GM10266 (cell line): ENCODE measurements at regions not wholly inside any gene's neighbourhood (a gene's known extent, or its start where the extent isn't known, plus 50 kb on each side); places are given as distances from the start of the nearest gene placed in this dataset.

ENCODE experiments used
- DNase-seq: peaks from one replicate; pipeline ENCODE4 v3.0.0; 2012; ENCODE audit errors: extremely low spot score
- TF ChIP-seq, protein P1 (sequence below): IDR thresholded peaks from 2 replicates; pipeline ENCODE4 v1.5.1; 2012; ENCODE audit warnings: mild to moderate bottlenecking, low read depth; ENCODE audit not compliant: control insufficient read depth, insufficient read depth; ENCODE audit errors: missing control alignments

DNA sequence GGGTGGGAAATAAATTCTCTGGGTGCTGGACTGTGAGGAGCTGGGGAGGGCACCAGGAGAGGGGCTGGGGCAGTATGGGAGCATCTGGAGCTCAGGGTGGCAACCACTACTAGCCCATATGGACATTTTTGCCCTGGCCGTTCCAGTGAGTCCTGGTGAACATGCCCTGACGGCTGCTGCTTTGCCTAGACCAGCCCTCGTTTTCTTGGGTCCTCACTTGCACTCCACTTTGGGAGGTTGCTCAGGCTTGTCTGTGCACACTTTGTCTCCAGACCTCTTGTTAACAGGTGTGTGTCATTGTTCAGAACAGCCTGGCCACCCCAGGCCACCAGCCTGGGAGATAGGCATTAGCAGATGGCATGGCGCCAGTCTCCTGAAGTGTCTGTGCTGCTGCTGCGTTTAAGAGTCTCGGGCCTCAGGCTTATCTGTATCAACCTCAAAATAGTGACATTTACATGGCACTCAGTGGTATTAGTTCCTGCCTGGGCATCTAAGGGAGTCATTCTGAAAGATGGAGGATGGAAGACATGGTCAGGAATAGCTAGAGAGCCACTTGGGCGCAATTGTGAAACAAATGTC lies 190.5 kb downstream of the PTPRU start:
- no peak for DNase-seq
- TF ChIP-seq, protein P1, sequence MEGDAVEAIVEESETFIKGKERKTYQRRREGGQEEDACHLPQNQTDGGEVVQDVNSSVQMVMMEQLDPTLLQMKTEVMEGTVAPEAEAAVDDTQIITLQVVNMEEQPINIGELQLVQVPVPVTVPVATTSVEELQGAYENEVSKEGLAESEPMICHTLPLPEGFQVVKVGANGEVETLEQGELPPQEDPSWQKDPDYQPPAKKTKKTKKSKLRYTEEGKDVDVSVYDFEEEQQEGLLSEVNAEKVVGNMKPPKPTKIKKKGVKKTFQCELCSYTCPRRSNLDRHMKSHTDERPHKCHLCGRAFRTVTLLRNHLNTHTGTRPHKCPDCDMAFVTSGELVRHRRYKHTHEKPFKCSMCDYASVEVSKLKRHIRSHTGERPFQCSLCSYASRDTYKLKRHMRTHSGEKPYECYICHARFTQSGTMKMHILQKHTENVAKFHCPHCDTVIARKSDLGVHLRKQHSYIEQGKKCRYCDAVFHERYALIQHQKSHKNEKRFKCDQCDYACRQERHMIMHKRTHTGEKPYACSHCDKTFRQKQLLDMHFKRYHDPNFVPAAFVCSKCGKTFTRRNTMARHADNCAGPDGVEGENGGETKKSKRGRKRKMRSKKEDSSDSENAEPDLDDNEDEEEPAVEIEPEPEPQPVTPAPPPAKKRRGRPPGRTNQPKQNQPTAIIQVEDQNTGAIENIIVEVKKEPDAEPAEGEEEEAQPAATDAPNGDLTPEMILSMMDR = no peak

DNA sequence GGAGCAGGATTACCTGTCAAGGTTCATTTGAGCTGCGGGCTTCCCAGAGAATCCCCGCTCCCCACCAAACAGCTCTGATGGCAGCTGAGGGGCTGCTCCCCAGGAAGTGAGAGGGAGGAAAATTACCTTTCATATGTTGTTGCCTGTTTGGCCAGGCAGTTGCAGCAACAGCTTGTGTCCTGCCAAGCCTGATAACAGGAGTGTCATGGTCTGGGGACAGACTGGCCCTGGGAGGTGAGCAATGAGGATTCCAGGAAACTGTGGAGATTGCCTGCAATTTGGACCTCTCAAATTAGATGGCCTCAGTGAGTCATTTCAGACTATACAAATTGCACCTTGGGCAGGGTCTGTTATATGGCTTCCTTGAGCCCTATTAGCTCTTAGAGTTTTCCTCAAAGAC lies 189.3 kb downstream of the PTPRU start:
- TF ChIP-seq, protein P1 = no peak

DNA sequence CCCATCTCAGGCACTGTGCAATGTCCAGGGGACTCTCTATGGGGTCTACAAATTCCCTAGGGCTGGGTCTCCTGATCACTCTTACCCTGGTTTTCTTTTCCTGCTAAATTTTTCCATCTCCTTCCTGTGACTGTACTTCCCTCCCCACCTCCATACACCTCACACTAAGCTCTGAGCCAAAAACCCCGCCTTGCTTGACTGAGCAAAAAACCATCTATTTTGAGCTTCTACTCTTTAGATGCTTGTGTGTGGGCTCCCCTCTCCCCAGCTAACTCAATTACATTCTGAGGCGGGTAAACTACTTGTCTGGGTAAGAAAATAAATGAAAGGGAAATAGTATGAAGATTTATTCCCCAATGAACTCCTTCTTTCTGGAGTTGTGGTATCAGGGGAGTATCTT lies 187.9 kb downstream of the PTPRU start:
- no peak for DNase-seq
- TF ChIP-seq, protein P1 = no peak

More for the DNA sequence above, 189.3 kb downstream of the PTPRU start:
- no peak for DNase-seq

DNA sequence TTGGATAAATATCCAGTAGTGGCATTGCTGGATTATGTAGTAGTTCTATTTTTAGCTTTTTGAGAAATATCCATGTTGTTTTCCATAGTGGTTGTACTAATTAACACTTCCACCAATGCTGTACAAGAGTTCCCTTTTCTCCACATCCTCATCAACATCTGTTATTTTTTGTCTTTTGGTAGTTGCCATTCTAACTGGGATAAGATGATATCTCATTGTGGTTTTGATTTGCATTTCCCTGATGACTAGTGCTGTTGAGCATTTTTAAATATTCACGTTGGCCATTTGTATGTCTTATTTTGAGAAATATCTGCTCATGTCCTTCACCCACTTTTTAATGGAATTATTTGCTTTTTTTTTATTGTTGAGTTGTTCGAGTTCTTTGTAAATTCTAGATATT lies 183.9 kb downstream of the PTPRU start:
- TF ChIP-seq, protein P1 = no peak
- no peak for DNase-seq

DNA sequence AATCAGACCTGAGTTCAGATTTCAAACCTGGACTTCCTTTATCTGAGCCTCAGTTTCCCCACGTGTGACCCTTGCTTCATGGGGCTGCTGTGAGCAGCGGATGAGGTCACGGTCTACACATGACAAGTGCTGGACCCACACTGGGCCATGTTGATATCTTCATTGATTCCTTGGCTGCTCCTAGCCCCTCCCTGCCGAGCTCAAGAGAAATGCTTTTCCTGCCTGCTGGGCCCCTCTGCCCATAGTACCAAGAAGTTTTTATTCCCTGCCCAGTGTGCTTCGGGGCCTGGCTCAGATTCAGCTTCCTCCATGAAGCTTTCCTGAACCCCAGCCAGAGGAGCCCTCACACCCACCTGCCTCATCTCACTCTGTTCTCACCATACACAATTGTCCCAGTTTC lies 181.6 kb downstream of the PTPRU start:
- TF ChIP-seq, protein P1 = no peak
- DNase-seq = no peak

DNA sequence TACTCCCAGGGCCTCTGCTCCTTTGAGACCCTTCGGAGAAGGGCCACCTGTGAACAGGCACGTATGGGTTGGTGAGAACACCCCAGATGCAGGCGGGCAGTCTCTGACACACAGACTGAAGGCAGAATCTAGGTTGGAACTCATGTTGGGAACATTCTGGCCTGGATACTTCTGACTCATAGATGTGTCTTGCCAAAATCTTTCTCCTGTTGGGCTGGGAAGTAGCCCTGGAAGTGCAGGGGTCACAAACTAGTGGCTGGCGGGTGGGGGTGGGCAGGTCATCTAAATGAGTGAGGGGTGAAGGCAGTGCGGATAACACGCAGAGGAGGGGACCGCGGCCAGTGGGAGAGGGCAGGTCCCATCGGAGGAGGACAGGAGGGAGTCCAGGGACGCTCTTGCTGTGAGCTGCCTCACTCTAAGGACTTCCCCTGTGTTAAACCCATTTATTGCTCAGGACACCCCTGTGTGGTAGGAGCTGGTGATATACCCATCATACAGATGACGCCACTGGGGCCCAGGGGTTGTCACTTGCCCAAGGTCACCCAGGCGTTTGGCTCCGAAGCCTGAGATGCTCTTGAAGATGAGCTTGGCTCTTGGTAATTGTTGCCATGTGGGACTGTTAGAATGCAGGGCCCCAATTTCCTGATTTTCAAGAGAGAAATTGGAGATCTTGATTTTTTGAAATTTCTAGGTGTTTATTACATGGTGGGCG lies 181.0 kb downstream of the PTPRU start:
- no peak for DNase-seq
- TF ChIP-seq, protein P1 = no peak
